Middle frontal gyrus (tissue), 1 donor: ENCODE measurements at regions not wholly inside any gene's neighbourhood (a gene's known extent, or its start where the extent isn't known, plus 50 kb on each side); places are given as distances from the start of the nearest gene placed in this dataset.
"Not testable (repeated sequence)": the region's sequence is repeated elsewhere in the genome, so short reads cannot be mapped to it uniquely, and the experiment has no call there.

Source experiments
- DNase-seq: peaks from one replicate; pipeline ENCODE4 v3.0.0-alpha.2; 2015; ENCODE audit warnings: low spot score; ENCODE audit errors: extremely low spot score

DNA sequence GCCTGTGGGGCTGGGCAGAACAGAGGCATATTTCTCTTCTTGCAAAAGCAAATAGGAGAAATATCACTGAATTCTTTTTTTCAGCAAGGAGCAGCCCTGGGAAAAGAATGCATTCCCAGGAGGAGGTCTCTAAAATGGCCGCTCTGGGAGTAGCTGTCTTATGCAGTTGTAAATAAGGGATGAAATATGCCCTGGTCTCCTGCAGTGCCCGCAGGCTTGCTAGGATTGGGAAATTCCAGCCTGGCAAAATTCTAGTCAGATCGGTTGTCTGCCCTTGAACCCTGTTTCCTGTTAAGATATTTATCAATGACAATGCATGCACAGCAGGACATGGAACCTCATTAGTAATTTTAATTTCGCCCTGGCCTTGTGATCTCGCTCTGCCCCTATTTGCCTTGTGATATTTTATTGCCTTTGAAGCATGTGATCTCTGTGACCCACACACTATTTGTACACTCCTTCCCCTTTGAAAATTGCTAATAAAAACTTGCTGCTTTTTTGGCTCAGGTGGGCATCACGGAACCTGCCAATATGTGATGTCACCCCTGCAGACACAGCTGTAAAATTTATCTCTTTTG lies 1993.2 kb downstream of the PCDH9 start:
- DNase-seq = no peak

DNA sequence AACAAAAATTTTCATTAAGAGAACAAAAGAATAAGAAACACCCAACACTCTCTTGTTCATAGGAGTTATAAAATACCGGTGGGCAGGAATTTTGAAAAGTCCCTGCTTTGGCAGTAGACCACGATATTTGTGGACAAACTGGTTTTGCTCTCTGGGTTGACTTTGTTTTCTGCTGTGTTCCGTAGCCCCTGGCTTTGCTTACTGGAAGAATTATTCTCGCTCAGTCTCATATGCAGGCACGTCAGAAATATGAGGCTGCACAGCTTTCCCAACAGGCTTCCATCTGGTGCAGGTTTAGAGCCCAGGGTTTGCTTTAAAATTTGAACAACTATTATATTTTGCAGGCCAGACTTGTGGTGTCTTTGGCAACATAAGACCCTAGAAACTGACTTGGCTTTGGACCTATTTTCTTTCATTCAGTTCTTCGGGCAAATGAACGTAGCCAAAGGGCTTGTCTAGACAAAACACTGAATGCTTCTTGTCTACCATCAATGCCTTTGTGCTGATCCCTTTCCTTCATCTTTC lies 2012.6 kb downstream of the PCDH9 start:
- no peak for DNase-seq

DNA sequence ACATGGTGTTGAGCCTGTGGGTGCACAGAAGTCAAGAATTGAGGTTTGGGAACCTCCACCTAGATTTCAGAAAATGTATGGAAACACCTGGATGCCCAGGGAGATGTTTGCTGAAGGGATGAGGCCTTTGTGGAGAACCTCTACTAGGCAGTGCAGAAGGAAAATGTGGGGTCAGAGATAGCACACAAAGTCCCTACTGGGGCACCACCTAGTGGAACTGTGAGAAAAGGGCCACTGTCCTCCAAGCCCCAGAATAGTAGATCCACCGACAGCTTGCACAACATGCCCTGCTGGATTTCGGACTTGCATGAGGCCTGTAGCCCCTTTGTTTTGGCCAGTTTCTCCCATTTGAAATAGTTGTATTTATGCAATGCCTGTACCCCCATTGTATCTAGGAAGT lies 2027.3 kb downstream of the PCDH9 start:
- DNase-seq = not testable (repeated sequence)

DNA sequence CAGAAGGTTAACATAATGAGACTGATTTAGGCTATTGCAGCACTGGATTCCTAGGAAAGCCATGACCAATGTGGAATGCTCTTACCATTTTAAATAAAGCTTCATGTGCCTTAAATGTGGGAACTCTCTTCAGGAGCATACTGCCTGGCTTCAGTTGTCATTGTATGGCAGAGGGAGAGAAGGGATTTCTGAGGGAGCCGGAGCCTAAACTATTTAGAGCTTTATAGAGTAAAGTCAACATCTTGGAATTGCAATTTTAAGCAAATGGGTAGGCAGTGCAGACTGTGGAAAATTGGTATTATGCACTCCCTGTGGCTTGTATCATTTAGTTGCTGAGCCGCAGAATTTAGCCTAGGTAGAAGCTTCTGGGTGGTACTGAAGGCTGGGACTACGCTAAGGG lies 2041.4 kb downstream of the PCDH9 start:
- DNase-seq = no peak

DNA sequence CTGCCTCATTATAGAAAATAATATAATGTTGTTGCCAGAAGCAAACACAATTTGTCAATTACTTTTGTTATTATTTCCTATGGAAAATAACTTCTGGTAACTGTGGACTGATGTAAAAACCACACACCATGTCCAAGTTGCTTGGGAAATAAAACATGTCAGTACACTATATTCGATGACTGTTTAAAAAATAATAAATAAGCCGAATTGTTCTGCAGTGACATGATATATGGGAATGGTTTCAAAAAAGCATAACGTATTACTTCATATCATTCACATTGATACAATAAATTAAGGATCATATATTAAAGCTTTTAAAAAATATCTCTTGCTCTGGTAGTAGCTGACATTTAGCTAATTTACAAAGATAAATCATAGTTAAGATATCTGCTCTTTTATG lies 2062.1 kb downstream of the PCDH9 start:
- no peak for DNase-seq

DNA sequence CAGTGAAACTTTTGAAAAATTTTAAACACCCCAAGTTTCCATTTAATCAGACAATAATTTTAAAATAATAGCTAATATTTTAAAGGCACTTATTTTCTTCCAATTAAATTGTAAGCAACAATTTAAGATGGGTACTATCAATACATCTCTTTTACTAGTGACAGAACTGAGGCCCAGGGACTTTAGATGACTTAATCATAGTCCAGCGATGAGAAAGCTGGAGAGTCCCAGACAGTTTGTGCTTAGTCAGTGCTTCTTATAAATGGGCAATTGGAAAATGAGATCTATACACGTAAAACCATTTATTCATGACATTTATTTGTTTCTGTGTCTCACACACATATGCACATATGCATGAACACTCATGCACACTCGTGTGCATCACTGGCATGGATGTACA lies 2063.5 kb downstream of the PCDH9 start:
- DNase-seq = no peak

DNA sequence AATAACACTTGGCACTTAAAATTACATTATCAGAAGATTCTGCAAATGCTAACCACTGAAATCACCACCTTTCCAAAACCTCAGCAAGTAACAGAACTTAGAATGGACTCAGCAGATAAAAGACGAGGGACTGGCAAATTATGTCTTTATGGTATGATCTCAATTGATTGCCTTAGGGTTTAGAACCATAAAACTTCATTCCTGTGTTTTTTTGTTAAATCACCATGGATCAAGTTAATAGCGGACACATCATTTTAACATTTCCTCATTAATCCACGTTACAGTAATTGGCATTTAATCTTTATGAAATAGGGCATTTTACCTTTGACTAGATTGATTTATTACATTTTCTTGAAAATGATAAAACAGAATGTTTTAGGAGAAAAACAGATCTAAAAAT lies 2070.3 kb downstream of the PCDH9 start:
- DNase-seq = no peak

DNA sequence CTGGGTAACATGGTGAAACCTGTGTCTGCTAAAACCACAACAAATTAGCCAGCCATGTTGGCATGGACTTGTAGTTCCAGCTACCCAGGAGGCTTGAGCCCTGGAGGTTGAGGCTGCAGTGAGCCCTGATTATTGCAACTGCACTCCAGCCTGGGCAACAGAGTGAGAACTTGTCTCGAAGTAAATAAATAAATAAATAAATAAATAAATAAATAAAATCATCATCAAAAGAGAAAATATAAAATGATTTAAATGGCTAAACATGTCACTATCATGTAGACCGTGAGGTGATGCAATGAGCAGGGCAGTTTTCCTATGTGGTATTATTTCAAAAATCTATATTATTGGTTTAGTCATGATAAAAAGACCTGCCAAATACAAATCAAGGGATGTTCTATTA lies 2074.3 kb downstream of the PCDH9 start:
- DNase-seq = no peak

DNA sequence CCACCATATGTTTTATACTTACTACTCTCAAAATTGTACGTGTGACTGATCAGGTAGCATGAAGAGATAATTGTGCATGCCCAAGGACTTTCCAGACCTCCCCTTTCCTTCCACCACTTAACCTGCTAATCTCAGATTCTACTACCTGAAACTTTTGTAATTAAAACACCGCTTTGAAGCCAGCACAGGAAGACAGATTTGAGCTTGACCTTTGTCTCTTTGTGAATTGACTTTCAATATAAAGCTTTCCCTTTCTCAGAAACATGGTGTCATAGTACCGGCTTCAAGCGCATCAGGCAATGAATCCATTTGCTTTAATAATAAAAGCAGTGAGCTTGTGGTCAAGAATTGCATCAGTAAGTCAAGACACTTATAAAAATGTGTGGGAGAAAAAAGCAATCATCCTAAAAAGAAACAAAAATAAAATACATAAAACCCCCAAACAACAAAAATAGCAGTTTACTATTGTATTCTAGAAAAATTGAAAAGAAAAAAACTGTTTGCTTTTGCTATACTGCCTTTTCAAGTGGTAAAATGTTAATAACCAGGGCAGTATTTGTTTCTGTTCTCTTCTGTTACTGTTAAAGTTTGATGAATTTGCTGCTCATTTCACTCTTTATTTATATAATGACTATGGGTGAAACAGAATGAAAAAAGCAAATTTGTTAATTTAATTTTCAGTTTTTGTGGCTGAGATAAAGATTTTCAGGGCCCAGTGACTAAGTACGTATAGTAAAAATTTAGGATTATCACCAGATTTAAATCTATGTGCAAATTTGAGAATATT lies 2075.3 kb downstream of the PCDH9 start:
- DNase-seq = no peak

DNA sequence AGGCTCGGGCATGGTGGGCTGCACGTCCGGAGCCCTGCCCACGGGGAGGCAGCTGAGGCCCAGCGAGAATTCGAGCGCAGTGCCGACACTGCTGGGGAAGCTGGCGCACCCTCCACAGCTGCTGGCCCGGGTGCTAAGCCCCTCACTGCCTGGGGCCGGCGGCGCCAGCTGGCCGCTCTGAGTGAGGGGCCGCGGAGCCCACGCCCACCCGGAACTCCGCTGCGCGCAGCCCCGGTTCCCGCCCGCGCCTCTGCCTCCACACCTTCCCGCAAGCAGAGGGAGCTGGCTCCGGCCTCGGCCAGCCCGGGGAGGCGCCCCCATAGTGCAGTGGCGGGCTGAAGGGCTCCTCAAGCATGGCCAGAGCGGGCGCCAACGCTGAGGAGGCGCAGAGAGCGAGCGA lies 2080.4 kb downstream of the PCDH9 start:
- no peak for DNase-seq

DNA sequence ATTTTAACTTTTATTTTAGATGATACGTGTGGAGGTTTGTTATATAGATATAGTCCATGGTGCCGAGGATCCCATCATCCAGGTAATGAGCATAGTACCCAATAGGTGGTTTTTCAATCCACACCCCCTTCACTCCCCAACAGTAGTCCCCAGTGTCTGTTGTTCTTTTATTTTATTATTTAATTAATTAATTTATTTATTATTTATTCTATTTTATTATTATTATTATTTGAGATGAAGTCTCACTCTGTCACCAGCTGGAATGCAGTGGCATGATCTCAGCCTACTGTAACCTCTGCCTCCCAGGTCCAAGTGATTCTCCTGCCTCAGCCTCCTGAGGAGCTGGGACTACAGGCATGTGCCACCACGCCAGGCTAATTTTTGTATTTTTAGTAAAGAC lies 2086.2 kb downstream of the PCDH9 start:
- DNase-seq = no peak

DNA sequence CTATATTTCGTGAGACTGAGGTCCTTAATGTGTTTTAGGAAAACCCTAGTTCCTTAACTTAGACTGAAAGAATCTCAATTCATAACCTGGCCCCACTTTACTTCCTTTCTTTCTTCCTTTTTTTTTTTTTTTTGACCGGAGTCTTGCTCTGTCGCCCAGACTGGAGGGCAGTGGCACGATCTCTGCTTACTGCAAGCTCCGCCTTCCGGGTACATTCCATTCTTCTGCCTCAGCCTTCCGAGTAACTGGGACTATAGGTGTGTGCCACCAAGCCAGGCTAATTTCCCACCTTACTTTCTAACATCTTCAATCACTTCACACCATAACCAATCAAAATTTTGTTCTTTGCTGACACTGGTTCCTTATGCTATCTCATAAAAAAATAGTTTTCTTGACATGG lies 2097.0 kb downstream of the PCDH9 start:
- DNase-seq = no peak

DNA sequence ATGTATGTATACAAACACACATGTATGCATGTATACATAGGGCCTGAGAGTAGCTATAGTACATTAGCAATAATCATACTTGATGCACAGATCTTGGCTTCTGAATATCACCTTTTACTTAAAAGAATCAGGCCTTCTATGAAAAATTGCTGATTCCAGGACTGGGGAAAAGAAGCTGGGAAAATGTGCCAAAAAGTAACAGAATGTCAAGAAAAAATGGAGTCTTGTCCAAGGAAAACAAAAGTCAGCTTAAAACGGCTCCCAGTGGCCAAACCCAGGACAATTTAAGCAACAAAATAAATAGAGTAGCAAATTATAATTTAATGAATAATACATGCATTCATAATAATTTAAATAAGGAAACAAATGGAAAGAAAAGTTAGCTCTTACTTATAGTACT lies 2104.9 kb downstream of the PCDH9 start:
- no peak for DNase-seq

DNA sequence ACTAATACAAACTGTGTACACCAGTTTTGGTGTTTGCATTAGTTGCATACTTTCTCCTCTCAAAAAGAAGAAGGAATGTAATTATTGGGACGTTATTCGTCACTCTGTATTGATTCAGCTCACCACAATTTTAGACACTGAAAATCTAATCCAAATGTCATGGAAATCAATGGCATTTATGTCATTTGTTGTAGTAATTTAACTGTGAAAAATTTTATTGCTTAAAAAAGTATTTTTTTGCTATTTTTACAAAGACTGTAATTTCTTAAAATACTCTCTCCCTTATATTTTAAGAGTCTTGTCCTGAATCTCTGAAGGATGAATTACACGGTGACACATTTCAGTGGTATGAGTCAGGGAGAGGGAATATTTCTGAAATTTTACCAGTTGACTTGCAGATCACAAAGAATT lies 2117.6 kb downstream of the PCDH9 start:
- no peak for DNase-seq

DNA sequence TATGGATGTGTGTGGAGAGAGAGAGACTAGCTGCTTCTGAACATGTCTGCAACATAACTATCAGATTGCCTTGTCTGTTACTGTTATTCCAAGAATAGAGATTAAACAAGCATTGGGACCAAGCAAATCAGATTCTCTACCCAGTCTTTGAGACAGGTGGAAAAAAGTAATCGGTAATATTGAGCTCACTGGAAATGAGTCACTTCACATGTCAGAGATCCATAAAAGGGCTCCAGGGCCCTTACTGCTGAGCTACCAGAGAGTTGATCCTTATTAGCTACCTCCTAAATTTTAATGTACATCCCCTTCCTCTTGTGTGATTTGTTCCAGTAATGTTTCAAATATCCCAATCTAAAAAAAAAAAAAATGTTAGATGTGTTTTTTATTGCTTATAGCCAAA lies 2118.0 kb downstream of the PCDH9 start:
- no peak for DNase-seq

DNA sequence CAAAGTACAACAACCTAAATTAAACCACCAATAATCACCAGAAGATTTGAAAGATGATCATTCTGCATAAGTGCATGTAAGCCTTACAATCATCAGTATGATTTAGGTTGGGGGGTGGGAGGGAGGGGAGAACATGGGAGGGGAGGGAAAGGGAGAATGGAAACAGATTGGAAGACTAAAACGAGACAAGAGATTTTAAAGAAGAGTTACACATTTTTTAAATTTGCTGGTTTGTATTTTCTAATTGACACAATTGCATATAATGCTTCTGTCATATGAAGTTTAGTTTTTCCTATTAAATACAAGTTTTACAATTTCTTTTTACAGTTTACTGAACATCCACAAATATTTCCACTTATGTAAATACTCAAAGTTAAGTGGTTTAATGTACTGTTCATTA lies 2118.9 kb downstream of the PCDH9 start:
- DNase-seq = no peak

DNA sequence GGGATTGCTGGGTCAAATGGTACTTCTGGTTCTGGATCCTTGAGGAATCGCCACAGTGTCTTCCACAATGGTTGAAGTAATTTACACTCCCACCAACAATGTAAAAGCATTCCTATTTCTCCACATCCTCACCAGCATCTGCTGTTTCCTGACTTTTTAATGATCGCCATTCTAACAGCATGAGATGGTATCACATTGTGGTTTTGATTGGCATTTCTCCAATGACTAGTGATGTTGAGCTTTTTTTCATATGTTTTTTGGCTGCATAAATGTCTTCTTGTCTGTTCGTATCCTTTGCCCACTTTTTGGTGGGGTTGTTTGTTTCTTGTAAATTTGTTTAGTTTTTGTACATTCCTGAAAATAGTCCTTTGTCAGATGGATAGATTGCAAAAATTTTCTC lies 2125.7 kb downstream of the PCDH9 start:
- DNase-seq = not testable (repeated sequence)

DNA sequence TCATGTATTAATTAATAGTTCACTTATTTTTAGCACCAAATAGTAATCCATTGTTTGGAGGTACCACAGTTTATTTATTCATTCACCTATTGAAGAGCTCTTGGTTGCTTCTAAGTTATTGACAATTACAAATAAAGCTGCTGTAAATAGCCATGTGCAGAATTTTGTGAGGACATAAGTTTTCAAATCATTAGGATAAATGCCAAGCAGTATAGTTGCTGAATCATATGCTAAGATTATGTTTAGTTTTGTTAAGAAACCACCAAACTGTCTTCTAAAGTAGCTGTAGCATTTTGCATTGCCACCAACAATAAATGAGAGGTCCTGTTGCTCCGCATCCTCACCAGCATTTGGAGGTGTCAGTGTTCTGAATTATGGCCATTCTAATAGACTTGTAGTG lies 2126.8 kb downstream of the PCDH9 start:
- no peak for DNase-seq

DNA sequence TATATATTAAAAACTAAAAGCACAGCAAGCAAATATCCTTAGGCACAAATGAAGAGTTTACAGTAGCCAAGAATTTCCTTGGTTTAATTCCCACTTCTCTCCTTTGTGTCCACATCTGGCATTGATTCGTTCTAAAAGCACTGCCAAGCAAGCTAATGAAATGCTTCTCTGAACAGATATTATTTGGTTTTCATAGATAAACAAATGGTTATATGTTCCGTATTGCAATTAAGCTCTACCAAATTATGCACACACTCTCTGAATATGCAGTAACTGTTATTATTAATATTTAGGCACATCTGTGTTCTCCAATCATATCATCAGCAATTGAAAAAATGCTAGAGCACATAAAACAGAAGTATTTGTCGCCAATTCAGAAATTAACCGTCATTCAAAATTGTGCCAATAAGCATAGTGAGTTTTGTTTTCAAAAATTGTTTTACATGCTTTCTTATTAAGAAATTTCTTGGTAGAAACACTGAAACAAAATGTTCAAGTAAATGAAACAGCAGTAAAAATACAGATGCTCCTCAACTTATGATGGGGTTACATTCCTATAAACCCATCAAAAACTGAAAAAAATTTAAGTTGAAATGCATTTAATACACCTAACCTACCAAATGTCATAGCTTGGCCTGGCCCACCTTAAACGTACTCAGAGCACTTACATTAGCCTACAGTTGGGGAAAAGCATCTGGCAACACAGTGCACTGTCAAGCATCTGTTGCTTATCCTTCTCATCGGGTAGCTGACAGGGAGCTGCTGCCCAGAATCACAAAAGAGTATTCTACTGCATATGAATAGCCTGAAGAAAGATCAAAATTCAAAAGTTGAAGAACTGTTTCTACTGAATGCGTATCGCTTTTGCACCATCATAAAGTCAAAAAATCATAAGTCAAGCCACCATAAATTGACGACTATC lies 2134.7 kb downstream of the PCDH9 start:
- no peak for DNase-seq

DNA sequence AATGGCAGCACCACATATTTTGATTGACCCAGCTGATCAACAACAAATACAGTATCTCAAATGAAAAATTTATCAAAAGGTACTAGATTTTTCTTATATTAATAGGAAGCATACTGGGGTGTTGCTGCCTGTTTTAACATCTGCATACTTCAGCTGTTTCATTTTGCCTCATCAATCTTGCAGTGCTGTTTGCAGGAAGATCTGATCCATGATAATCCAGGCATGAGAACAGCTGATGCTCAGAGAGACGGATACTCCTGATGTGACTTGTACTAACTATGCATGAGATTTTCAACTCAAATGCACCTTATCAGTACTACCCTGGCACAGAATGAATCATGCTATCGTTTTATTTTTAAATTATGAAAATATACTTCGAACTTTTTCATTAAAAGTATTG lies 2136.8 kb downstream of the PCDH9 start:
- no peak for DNase-seq

DNA sequence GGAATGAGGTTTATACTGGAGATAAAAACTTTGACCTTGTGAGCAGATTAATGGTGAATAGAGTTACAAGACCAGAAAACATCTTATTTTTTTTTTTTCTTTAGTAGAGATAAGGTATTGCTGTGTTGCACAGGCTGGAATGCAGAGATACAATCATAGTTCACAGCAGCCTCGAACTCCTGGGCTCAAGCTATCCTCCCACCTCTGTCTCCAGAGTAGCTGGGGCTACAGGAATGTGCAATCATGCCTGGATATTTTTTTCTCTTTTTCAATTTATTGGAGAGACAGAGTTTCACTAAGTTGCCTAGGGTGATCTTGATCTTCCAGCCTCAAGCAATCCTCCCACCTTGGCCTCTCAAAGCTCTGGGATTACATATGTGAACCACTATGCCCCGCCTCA lies 2139.1 kb downstream of the PCDH9 start:
- no peak for DNase-seq

DNA sequence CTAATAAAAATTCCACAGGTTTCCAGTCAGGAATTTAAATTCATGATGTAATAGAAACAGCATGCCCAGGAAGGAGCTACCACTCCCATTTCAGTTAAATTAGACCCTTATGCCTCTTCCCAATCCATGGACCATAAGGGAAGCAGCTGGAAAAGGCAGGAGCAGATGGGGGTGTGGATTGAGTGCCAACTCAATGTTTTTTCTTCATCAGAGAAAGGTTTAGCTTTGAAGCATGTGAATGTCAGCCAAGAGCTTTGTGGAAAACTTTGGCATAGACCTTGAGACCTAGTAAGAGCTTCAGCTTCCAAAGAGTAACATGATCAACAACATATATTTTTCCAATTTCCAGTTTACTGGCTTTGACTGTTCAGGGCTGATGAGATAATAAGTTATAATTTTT lies 2139.9 kb downstream of the PCDH9 start:
- DNase-seq = no peak
